DOHH2 (cell line): ENCODE measurements at regions not wholly inside any gene's neighbourhood (a gene's known extent, or its start where the extent isn't known, plus 50 kb on each side); places are given as distances from the start of the nearest gene placed in this dataset.

Experiments used
- H3F3A ChIP-seq: fragments of 200-600 bp; sonication (generic), shearing (Covaris generic); 2 replicates; pipeline ENCODE4 v1.6.0; 2016; ENCODE audit warnings: antibody characterized with exemption, mild to moderate bottlenecking; ENCODE audit not compliant: control insufficient read depth, insufficient read depth
- H3K27ac ChIP-seq: fragments of 200-600 bp; sonication (generic); 2 replicates; pipeline ENCODE4 v1.5.1; 2014; ENCODE audit warnings: low read depth, mild to moderate bottlenecking, low read length, moderate library complexity
- H3K27me3 ChIP-seq: fragments of 200-600 bp; sonication (generic); 2 replicates; pipeline ENCODE4 v1.6.1; 2014; ENCODE audit warnings: mild to moderate bottlenecking, low read length, mixed read lengths; ENCODE audit not compliant: control insufficient read depth
- H3K36me3 ChIP-seq: fragments of 200-600 bp; sonication (generic); 2 replicates; pipeline ENCODE4 v1.6.1; 2014; ENCODE audit warnings: mild to moderate bottlenecking, low read length, moderate library complexity, mixed read lengths; ENCODE audit not compliant: control insufficient read depth
- H3K4me1 ChIP-seq: fragments of 200-600 bp; sonication (generic); 2 replicates; pipeline ENCODE4 v1.6.1; 2014; ENCODE audit warnings: mild to moderate bottlenecking, low read length, mixed read lengths; ENCODE audit not compliant: control insufficient read depth
- H3K4me2 ChIP-seq: fragments of 200-600 bp; sonication (generic); 2 replicates; pipeline ENCODE4 v1.6.0; 2014; ENCODE audit warnings: mild to moderate bottlenecking, low read length, moderate library complexity
- H3K4me3 ChIP-seq: fragments of 200-600 bp; sonication (generic); 2 replicates; pipeline ENCODE4 v1.5.1; 2014; ENCODE audit warnings: mild to moderate bottlenecking, low read length, mixed read lengths
- H3K79me2 ChIP-seq: fragments of 200-600 bp; sonication (generic); 2 replicates; pipeline ENCODE4 v1.6.1; 2014; ENCODE audit warnings: mild to moderate bottlenecking, low read length, mixed read lengths; ENCODE audit not compliant: control insufficient read depth
- H3K9me2 ChIP-seq: fragments of 200-600 bp; sonication (generic); replicated peaks from 2 replicates; pipeline ENCODE4 v1.6.1; 2014; ENCODE audit warnings: mild to moderate bottlenecking, low read length, mixed read lengths; ENCODE audit not compliant: control insufficient read depth
- H3K9me3 ChIP-seq: fragments of 200-600 bp; sonication (generic); 2 replicates; pipeline ENCODE4 v1.6.1; 2014; ENCODE audit warnings: antibody characterized with exemption, low read length, mixed read lengths; ENCODE audit not compliant: control insufficient read depth, insufficient read depth
- H4K20me1 ChIP-seq: fragments of 200-600 bp; sonication (generic); 2 replicates; pipeline ENCODE4 v1.6.0; 2014; ENCODE audit warnings: low read depth, mild to moderate bottlenecking, antibody characterized with exemption, low read length, moderate library complexity; ENCODE audit not compliant: control insufficient read depth, insufficient read depth
- EZH2phosphoT487 ChIP-seq: fragments of 200-600 bp; sonication (generic); IDR thresholded peaks from 2 replicates; pipeline ENCODE4 v1.6.1; 2017; ENCODE audit warnings: borderline replicate concordance, mild to moderate bottlenecking, antibody characterized with exemption, low read length, moderate library complexity, mixed read lengths
- TF ChIP-seq, protein P1 (sequence below): fragments of 200-600 bp; sonication (generic); IDR thresholded peaks from one replicate; pipeline ENCODE4 v1.5.1; 2014; ENCODE audit warnings: antibody characterized with exemption, mild to moderate bottlenecking, low read depth, low read length; ENCODE audit not compliant: poor library complexity, severe bottlenecking

DNA sequence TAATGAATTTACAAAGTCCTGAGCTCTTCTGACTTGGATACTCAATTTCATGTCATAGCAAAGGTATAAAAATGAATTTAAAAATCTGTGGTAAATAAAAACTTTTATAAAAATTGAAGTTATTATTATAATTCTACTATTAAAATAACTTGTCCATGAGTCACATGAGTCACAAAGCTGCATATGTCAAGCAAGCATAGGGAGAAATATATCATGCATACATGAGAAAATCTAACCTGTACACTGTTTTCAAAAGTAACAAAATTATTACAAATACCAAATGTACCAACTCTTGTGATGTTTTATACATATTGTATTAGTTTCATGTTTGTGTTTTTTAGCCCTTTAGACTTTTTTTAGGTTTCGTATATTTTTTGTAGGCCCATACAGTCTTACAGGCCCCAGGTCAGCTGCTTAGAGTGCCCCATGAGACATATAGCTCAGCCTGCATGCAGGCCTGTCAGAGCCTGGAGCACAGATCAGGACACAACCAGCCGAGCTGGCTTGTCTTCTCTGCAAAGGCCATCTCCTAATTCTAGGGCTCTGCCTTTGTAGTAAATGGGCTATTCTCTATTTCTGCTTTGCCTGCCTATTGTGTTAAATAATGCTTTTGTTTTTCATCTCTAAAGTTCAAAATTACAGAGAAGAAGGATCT, 818.7 kb upstream of the TENM3 start:
- H3K4me3 ChIP-seq = no peak overlapping the region
- H4K20me1 ChIP-seq = no peaks in the 10 kb centered on the region
- no peak overlapping the region for H3K27ac ChIP-seq
- H3K27me3 ChIP-seq = no peaks in the 10 kb centered on the region
- no peaks in the 10 kb centered on the region for H3K36me3 ChIP-seq
- H3F3A ChIP-seq = no peaks in the 10 kb centered on the region
- H3K9me2 ChIP-seq = no peaks in the 10 kb centered on the region
- H3K9me3 ChIP-seq = no peaks in the 10 kb centered on the region
- H3K4me1 ChIP-seq = no peaks in the 10 kb centered on the region
- no peak overlapping the region for H3K4me2 ChIP-seq
- H3K79me2 ChIP-seq = no peaks in the 10 kb centered on the region
- no peak for TF ChIP-seq EZH2phosphoT487
- TF ChIP-seq, protein P1, sequence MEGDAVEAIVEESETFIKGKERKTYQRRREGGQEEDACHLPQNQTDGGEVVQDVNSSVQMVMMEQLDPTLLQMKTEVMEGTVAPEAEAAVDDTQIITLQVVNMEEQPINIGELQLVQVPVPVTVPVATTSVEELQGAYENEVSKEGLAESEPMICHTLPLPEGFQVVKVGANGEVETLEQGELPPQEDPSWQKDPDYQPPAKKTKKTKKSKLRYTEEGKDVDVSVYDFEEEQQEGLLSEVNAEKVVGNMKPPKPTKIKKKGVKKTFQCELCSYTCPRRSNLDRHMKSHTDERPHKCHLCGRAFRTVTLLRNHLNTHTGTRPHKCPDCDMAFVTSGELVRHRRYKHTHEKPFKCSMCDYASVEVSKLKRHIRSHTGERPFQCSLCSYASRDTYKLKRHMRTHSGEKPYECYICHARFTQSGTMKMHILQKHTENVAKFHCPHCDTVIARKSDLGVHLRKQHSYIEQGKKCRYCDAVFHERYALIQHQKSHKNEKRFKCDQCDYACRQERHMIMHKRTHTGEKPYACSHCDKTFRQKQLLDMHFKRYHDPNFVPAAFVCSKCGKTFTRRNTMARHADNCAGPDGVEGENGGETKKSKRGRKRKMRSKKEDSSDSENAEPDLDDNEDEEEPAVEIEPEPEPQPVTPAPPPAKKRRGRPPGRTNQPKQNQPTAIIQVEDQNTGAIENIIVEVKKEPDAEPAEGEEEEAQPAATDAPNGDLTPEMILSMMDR = no peak

DNA sequence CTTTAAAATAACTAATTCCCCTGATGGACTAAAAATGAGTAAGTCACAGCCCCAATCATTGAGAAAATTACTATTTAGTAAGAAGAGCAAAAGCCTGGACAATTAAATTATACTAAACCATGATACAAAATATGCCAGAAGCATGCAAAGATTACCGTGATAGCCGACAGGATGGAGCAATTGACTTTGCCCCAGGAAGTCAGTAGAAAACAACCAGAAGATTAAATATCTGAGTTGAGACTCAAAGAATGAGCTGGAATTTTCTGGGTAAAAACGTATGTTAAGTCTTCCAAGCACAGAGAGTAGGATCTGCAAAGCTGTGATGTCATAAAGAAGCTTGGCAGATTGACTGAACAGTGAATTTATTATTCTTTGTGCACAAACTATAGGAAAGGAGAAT, 816.1 kb upstream of the TENM3 start:
- TF ChIP-seq, protein P1 = no peak

DNA sequence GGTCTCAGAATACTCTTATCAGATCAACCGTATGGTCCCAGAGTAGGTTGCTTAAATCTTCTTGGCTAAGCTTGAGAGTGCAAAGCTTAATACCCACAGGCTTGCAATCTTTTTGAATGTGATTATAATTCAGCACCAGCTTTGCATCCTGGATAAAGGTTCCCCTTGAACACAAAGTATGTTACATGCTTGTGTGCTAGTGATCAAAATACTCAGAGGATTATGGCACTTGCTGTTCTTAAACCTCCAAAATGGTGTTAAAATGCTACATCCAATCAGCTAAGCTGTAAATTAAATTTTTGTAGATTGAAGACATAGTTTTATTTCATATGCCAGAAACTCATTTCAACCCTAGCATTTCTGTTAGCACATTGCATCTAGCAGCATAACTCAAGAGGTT, 812.2 kb upstream of the TENM3 start:
- no peak for TF ChIP-seq EZH2phosphoT487
- TF ChIP-seq, protein P1 = no peak
- no peaks in the 10 kb centered on the region for H3K4me1 ChIP-seq
- no peaks in the 10 kb centered on the region for H4K20me1 ChIP-seq
- no peak overlapping the region for H3K4me3 ChIP-seq
- H3K4me2 ChIP-seq = no peak overlapping the region
- no peaks in the 10 kb centered on the region for H3K27me3 ChIP-seq
- no peaks in the 10 kb centered on the region for H3K79me2 ChIP-seq
- H3K27ac ChIP-seq = no peak overlapping the region
- no peaks in the 10 kb centered on the region for H3K9me3 ChIP-seq
- H3K36me3 ChIP-seq = no peaks in the 10 kb centered on the region
- H3F3A ChIP-seq = no peaks in the 10 kb centered on the region
- no peaks in the 10 kb centered on the region for H3K9me2 ChIP-seq

More for the DNA sequence above, 816.1 kb upstream of the TENM3 start:
- Histone ChIP-seq H3K4me1 (no peaks in the 10 kb centered on the region), H4K20me1 (no peaks in the 10 kb centered on the region), H3K4me2 (no peak overlapping the region), H3K79me2 (no peaks in the 10 kb centered on the region), H3K4me3 (no peak overlapping the region), H3F3A (no peaks in the 10 kb centered on the region), H3K36me3 (no peaks in the 10 kb centered on the region), H3K9me3 (no peaks in the 10 kb centered on the region), H3K27ac (no peak overlapping the region), H3K27me3 (no peaks in the 10 kb centered on the region), H3K9me2 (no peaks in the 10 kb centered on the region)

DNA sequence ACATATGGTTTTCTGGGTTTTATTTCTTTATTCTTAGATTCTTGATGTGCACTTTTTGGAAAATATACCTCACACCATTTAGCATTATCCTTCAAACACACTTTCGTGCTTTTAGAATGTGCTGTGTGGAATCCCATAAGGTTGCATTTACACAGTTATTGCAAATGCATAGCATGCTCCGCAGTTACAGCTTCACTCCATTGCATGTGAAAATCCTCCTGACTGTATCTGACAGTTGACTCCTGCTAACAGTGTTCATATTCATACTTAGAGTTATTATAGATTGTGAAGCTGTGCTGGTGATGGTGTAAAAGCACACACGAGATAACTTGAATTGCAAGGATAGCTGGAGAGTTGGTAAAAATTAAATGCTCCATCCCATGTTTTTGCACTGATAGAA, 811.5 kb upstream of the TENM3 start:
- H3K9me2 ChIP-seq = no peaks in the 10 kb centered on the region
- H3K36me3 ChIP-seq = no peaks in the 10 kb centered on the region
- no peak for TF ChIP-seq EZH2phosphoT487
- TF ChIP-seq, protein P1 = no peak
- H3K27ac ChIP-seq = no peak overlapping the region
- no peak overlapping the region for H3K4me2 ChIP-seq
- H3K27me3 ChIP-seq = no peaks in the 10 kb centered on the region
- no peaks in the 10 kb centered on the region for H3K79me2 ChIP-seq
- H4K20me1 ChIP-seq = no peaks in the 10 kb centered on the region
- no peaks in the 10 kb centered on the region for H3K4me1 ChIP-seq
- H3F3A ChIP-seq = no peaks in the 10 kb centered on the region
- no peaks in the 10 kb centered on the region for H3K9me3 ChIP-seq
- H3K4me3 ChIP-seq = no peak overlapping the region
